Activated CD4-positive, alpha-beta T cell treated with anti-CD3 and anti-CD28 coated beads, Interleukin-10, Interleukin-2, amounts not matched to agents 100 ng/mL and 50 ng/mL, durations not matched to agents 16 hours and 8 hours (primary cell): ENCODE measurements at regions not wholly inside any gene's neighbourhood (a gene's known extent, or its start where the extent isn't known, plus 50 kb on each side); places are given as distances from the start of the nearest gene placed in this dataset.
"Not testable (repeated sequence)": the region's sequence is repeated elsewhere in the genome, so short reads cannot be mapped to it uniquely, and the experiment has no call there.

Experiments
- DNase-seq: peaks from one replicate; pipeline ENCODE4 v3.0.0-alpha.2; 2020

- DNase-seq: no peak
Observed at GRCh38 chr5:124873188-124873587, 126.7 kb upstream of the ZNF608 start.

DNA sequence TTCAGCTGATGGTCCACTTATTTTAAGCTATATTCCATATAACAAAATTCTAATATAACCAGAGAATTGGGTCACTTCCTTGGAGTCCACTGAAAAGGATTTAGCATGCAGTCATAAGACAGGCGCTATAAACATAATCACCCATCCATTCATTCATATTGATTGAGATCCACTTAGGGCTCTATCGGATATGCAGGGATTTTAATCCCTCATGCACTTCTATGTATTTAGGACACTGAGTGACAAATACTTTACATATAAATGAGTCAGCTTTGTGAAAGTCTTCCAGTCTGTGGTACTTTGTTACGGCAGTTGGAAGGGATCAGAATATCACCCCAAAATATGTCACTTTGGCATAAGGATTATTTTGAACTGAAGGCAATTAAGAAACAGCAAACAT is 127.3 kb upstream of the ZNF608 start:
- no peak for DNase-seq

DNA sequence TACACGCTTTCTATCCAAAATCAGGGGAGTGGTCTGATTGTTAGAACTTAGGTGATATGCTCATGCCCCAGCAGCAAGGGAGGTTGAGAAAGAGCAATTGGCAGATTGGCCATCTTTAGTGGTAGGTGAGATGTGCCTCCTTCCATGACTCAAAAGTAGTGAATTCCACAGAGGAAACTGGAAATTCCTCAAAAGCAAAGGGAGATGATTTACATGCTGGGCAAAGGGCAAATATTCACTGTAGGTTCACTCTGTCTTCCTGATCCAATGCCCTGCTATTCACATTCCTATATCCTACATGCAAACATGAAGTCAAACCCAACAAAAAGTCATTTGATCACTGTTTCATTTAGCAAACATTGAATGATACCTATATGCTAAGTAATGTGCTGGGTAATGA is 130.1 kb upstream of the ZNF608 start:
- DNase-seq: no peak

- no peak for DNase-seq
Observed at GRCh38 chr5:124876983-124877382, 130.5 kb upstream of the ZNF608 start.

- no peak for DNase-seq
Observed at GRCh38 chr5:124877501-124878146, 131.2 kb upstream of the ZNF608 start.

- DNase-seq: no peak
Observed at GRCh38 chr5:124878583-124879342, 132.3 kb upstream of the ZNF608 start.

- DNase-seq: no peak
Observed at GRCh38 chr5:124880903-124881697, 134.7 kb upstream of the ZNF608 start.

GRCh38 chr5:124883681-124884080 is 137.2 kb upstream of the ZNF608 start:
- no peak for DNase-seq

DNA sequence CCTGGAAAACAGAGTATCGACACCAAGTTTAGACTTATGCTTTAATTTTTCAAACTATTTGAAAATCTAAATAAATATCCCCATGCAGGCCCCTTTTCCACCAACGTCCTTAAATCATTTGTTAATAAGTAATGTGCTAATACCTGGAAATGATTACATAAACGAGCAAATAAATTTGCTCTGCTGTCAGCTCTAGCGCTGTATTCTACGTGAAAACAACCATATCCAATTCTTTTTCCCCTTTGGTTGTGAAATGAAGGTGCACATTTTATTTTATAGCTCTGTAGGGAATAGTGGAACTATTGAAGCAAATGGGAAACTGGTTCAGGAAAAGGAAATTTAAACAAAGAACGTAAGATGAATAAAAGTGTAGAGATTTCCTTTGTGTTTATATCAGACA is 137.7 kb upstream of the ZNF608 start:
- DNase-seq: no peak

- DNase-seq: no peak
Observed at GRCh38 chr5:124885490-124885889, 139.1 kb upstream of the ZNF608 start.

DNA sequence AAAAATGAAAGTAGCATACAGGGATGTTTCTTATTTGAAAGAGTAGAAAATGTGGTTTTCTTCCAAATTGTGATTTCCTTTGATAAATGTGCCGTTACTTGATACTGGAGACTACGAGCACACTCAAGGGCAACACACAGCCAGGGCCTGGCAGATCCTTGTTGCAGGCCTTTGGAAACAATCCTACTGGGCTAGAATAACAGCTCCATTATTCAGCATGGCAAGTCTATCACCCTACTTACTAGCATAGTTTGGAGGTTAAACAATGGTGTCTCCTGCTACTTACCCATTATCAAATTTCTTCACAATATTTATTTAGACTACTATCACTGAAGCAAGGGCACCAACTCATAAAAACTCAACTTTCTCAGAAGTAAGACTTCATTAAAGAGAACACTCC is 140.8 kb upstream of the ZNF608 start:
- no peak for DNase-seq

DNA sequence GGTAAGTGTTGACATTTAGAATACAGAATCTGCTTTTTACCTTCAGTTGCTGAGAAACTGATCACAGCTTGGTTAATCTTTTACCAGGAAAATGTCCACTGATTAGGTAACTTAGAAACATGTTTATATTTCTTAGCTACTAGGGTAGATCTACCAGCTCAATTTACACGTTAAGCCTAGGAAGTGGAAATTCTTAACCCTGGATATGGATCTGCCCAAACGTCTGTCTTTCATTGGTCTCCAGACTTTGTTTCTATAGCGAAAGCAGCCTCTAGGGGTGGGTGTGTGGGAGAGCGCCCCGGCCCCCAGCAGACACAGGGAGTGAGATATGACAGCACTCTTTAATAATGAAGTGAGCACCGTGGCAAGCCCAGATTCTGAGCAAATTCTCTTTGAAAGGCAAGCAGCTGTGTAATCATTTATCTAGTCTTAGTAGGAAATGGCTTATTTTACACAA is 141.6 kb upstream of the ZNF608 start:
- no peak for DNase-seq

DNA sequence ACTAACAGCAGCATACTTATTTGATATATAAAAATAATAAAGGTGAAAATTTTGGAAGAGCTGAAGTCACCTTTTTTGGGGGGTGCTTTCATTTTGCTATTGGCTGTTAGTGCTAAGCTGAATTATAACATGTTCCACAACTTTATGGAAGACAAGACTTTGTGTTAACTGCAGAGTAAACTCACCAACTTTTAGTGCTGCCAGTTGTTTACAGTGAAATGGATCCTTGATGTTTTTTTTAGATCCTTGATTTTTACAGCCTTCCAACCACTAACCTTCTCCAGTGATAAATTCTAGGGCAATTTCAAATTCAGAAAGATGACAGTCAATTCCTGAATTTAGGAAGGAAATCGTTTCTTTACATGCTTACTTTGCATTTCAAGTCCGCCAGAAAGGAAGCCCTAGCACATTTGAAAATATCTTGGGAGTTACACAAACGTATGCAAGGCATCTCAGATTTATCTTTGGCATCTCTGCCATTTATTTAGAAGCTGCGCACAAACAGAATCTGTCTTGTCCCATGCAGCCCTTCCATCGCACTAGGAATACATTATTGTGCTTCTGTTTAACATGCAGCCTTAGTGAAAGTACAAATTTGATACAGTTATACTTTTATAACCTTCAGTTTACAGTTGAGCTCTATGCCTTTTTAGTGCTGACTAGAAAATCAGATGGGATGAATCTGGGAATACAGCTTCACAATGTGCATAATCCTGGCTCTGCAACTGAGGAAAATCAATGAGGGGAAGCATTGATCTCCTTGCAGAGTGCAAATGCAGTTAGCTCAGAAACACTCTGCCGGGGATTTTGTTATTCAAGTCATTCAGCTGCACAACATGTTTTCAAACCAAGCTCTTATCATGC is 142.4 kb upstream of the ZNF608 start:
- DNase-seq: no peak

- no peak for DNase-seq
Observed at GRCh38 chr5:124889486-124889825, 143.0 kb upstream of the ZNF608 start.

- no peak for DNase-seq
Observed at GRCh38 chr5:124889850-124890249, 143.4 kb upstream of the ZNF608 start.

DNA sequence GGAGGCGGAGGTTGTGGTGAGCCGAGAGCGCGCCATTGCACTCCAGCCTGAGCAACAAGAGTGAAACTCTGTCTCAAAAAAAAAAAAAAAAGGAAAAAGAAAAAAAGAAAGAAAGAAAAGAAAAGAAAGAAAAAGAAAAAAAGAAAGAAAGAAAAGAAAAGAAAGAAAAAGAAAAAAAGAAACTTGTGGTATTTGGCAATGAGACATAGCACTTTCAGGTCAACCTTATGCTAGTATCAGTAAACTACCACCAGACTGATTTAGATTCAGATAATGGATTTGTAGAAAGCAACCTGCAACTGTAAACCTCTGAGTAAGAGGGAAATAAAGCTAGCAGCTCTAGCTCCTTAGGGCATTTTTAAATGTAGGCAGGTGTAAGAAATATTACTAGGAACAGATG is 144.0 kb upstream of the ZNF608 start:
- not testable (repeated sequence) for DNase-seq

GRCh38 chr5:124891179-124891578 is 144.7 kb upstream of the ZNF608 start:
- DNase-seq: no peak

- DNase-seq: no peak
Observed at GRCh38 chr5:124892185-124892848, 145.9 kb upstream of the ZNF608 start.

GRCh38 chr5:124894541-124894940 is 148.1 kb upstream of the ZNF608 start:
- no peak for DNase-seq

- DNase-seq: no peak
Observed at GRCh38 chr5:124895236-124895635, 148.8 kb upstream of the ZNF608 start.

DNA sequence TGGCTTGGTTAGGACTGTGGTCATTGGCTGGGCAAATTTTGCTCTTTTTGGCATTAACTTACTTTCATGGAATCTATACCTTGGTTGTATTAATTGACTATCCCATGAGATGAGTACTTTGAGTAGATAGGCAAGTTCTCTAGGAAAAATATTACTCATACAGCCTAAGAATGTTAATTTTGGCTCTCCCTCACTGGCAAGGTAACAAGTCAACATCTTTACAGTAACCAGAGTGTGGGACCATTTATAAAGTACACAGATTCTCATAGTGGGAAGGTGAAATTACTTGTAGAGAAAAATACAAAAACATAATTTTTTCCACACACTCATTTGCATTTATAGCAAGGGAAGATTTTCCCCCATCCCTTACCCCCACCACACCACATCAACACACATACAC is 154.6 kb upstream of the ZNF608 start:
- DNase-seq: no peak

DNA sequence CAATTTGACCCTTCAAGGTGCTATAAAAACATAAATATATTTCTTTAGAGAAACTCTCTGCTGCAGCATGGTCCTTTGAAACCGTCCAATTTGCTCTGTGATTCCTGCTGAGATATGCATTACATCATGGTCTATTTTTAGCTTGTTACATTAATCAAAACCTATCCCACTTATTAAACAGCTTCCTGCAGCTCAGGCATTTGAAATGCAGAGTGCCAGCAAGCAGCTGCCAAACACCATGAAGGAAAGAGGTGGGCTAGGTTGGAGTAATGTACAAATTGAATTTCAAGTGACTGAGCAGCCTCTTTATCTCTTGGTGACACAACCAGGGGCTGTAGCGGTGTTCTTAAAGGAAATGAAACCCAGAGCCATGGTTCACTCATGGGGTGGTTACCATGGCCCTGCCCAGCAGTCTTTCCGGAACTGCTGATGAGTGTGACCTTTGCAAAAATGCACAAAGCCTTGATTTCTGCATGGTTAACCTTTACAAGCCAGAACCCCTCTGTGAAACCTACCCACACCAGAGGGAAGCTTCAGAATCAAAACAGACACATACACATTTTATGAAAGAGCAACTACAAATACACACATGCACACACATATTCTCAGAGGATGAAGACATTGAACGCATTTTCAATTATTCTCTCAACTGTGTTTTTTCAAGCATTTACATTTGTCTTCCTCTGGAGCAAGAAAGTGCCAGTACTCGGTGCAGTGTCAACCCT is 155.8 kb upstream of the ZNF608 start:
- peak; percentile 33 for DNase-seq
